Glutamatergic neuron (in vitro differentiated cells): ENCODE measurements at regions not wholly inside any gene's neighbourhood (a gene's known extent, or its start where the extent isn't known, plus 50 kb on each side); places are given as distances from the start of the nearest gene placed in this dataset.

Source experiments
- DNase-seq: peaks from one replicate; pipeline ENCODE4 v3.0.0; 2022
- H3K27ac Mint-ChIP-seq: one replicate; pipeline ENCODE4 v1.8.0; 2020; ENCODE audit warnings: mild to moderate bottlenecking, mixed read lengths, inconsistent platforms; ENCODE audit not compliant: unreplicated experiment
- H3K27me3 Mint-ChIP-seq: one replicate; pipeline ENCODE4 v1.8.0; 2020; ENCODE audit warnings: mild to moderate bottlenecking, moderate library complexity, mixed read lengths, inconsistent platforms; ENCODE audit not compliant: unreplicated experiment
- H3K36me3 Mint-ChIP-seq: one replicate; pipeline ENCODE4 v1.8.0; 2020; ENCODE audit warnings: mild to moderate bottlenecking, mixed read lengths, inconsistent platforms; ENCODE audit not compliant: unreplicated experiment
- H3K4me1 Mint-ChIP-seq: one replicate; pipeline ENCODE4 v1.8.0; 2020; ENCODE audit warnings: mild to moderate bottlenecking, low read depth, mixed read lengths, inconsistent platforms; ENCODE audit not compliant: unreplicated experiment
- H3K4me3 Mint-ChIP-seq: one replicate; pipeline ENCODE4 v1.8.0; 2020; ENCODE audit warnings: mild to moderate bottlenecking, mixed read lengths, inconsistent platforms; ENCODE audit not compliant: unreplicated experiment
- H3K9me3 Mint-ChIP-seq: one replicate; pipeline ENCODE4 v1.8.0; 2020; ENCODE audit warnings: mild to moderate bottlenecking, moderate library complexity, mixed read lengths, inconsistent platforms; ENCODE audit not compliant: unreplicated experiment
- CTCF ChIP-seq: fragments of 200-600 bp; sonication (generic); IDR thresholded peaks from one replicate; pipeline ENCODE4 v1.5.0; 2021; ENCODE audit not compliant: partially characterized antibody, unreplicated experiment

DNA sequence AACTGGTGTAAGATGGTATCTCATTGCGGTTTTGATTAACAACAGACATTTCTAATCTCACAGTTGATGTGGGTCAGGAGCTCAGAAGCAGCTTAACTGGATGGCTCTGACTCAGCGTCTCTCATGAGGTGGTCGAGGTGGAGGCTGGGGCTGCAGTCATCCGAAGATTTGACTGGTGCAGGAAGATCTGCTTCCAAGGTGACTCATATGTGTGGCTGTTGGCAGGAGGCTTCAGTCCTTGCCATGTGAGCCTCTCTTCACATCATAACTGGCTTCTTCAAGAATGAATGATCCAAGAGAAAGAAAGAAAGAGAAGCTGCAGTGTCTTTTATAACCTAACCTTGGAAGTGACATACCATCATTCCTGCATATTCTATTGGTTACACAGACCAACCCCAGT is 376.1 kb downstream of the SEC14L1 start:
- TF ChIP-seq CTCF: no peak
- no peaks in the 10 kb centered on the region for H3K9me3 Mint-ChIP-seq
- DNase-seq: no peak
- H3K4me3 Mint-ChIP-seq: no peak overlapping the region
- H3K27me3 Mint-ChIP-seq: peaks cover 2% of the 10 kb centered on the region
- no peak overlapping the region for H3K27ac Mint-ChIP-seq
- H3K36me3 Mint-ChIP-seq: peaks cover 8% of the 10 kb centered on the region
- no peaks in the 10 kb centered on the region for H3K4me1 Mint-ChIP-seq

- no peak overlapping the region for H3K27ac Mint-ChIP-seq
- no peaks in the 10 kb centered on the region for H3K4me1 Mint-ChIP-seq
- no peaks in the 10 kb centered on the region for H3K36me3 Mint-ChIP-seq
- no peak for DNase-seq
- no peak overlapping the region for H3K4me3 Mint-ChIP-seq
- no peak for TF ChIP-seq CTCF
- H3K9me3 Mint-ChIP-seq: peaks cover 3% of the 10 kb centered on the region
- peaks cover 2% of the 10 kb centered on the region for H3K27me3 Mint-ChIP-seq
Observed at GRCh38 chr17:77521076-77521475, 380.3 kb downstream of the SEC14L1 start.

GRCh38 chr17:77523540-77523939 is 382.8 kb downstream of the SEC14L1 start:
- no peak for DNase-seq
- Mint-ChIP-seq H3K27ac (no peak overlapping the region), H3K4me1 (peaks cover 3% of the 10 kb centered on the region), H3K4me3 (no peak overlapping the region), H3K9me3 (peaks cover 3% of the 10 kb centered on the region), H3K36me3 (peaks cover 4% of the 10 kb centered on the region), H3K27me3 (peaks cover 2% of the 10 kb centered on the region)
- no peak for TF ChIP-seq CTCF

DNA sequence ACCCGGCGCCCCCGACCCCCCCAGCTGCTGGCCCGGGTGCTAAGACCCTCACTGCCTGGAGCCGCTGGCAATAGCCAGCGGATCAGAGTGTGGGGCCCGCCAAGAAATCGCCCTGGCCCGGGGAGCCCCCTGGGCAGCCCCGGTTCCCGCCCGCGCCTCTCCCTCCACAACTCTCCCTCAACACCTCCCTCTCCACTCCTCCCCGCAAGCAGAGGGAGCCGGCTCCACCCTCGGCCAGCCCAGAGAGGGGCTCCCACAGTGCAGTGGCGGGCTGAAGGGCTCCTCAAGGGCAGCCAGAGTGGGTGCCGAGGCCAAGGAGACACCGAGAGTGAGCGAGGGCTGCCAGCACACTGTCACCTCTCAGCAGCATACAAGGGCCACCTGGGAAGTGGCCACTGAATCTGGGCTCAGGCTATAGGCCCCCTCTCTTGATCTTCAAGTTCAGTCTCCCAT is 385.5 kb downstream of the SEC14L1 start:
- Mint-ChIP-seq H3K4me1 (peaks cover 3% of the 10 kb centered on the region), H3K27me3 (peaks cover 4% of the 10 kb centered on the region), H3K36me3 (peaks cover 4% of the 10 kb centered on the region), H3K27ac (no peak overlapping the region), H3K4me3 (no peak overlapping the region), H3K9me3 (peaks cover 5% of the 10 kb centered on the region)
- no peak for DNase-seq
- TF ChIP-seq CTCF: no peak

- Mint-ChIP-seq H3K36me3 (peaks cover 4% of the 10 kb centered on the region), H3K27ac (no peak overlapping the region), H3K4me1 (peaks cover 3% of the 10 kb centered on the region), H3K9me3 (peaks cover 5% of the 10 kb centered on the region), H3K27me3 (peaks cover 4% of the 10 kb centered on the region), H3K4me3 (no peak overlapping the region)
- no peak for TF ChIP-seq CTCF
- DNase-seq: no peak
Observed at GRCh38 chr17:77526728-77527350, 386.1 kb downstream of the SEC14L1 start.
